HG02678 (cell line): ENCODE measurements at regions not wholly inside any gene's neighbourhood (a gene's known extent, or its start where the extent isn't known, plus 50 kb on each side); places are given as distances from the start of the nearest gene placed in this dataset.

Experiments used
- ATAC-seq: cut with Tn5 transposase; IDR thresholded peaks from one replicate; pipeline ENCODE4 v1.9.1; 2021; ENCODE audit warnings: mild to moderate bottlenecking, moderate library complexity; ENCODE audit not compliant: unreplicated experiment

- ATAC-seq: no peak
These were observed 109.0 kb upstream of the ATP2B1 start for GRCh38 chr12:89817501-89818226.

DNA sequence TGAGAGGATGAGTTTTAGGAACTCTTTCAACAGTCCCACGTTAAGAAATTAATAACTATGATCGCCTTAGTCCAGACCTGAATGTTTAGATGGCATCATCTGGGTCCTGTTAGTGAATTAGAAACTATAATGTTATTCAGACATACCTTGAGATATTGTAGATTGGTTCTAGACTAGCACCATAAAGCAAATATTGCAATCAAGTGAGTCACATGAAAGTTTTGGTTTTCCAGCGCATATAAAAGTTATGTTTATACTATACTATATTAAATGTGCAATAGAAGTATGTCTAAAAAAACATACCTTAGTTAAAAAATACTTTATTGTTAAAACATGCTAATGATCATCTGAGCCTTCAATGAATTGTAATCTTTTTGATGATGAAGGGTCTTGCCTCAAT is 106.6 kb upstream of the ATP2B1 start:
- ATAC-seq: no peak

GRCh38 chr12:89803412-89803811 is 94.8 kb upstream of the ATP2B1 start:
- no peak for ATAC-seq

DNA sequence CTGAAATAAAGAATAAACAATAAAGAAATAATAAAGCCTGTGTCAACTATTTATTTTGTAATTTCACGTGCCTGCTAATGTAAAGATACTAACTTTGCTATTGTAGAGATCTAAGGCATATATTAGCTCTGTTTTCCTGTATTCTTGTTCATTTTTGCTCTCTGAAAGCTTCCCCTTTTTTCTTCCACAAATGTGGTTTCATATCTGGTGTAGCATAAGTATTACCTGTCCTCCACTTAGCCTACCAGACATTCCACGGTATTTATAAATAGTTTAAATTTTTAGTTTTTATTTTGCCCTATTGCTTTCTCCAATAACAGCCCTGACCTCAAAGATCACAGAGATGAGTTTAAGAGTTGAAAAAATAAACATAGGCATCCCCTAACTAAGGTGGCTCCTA is 92.6 kb upstream of the ATP2B1 start:
- ATAC-seq: no peak

DNA sequence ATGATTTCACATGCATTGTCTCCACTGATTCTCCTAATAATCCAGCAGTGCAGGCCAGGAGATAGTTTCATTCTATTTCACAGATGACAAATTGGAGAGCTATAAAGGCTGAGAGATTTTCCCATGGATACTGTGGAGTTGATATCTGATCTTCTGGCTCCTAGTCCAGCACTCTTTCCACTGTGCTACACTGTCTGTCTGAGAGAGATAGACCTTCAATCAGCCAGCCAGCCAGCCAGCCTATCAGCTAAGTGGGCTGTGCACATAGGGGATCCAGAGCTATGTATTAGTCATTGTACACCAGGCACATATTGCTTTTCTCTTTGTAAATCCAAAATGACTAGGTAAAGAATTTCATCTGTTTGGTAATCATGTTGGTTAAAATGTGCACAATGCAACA is 91.8 kb upstream of the ATP2B1 start:
- ATAC-seq: no peak

GRCh38 chr12:89799316-89799715 is 90.7 kb upstream of the ATP2B1 start:
- no peak for ATAC-seq

DNA sequence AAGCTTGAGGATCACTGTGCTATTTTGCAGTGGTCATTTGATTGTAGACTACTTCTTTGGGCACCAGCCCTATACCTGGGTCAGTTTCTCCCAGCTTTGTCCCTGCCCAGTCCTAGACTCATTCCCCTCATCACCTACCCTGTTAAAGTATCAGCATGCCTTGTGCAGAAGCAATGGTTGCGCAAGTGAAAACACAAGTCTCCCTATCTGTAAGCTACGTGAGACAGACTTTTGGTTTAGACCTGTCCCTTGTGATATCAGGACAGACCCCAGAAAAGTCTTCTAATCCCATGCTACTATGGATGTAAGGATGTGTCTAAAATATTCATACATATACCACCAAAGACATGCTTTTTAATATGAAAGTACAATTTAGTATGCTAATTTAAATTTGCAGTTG is 88.8 kb upstream of the ATP2B1 start:
- no peak for ATAC-seq

- no peak for ATAC-seq
These were observed 88.3 kb upstream of the ATP2B1 start for GRCh38 chr12:89796798-89797382.

DNA sequence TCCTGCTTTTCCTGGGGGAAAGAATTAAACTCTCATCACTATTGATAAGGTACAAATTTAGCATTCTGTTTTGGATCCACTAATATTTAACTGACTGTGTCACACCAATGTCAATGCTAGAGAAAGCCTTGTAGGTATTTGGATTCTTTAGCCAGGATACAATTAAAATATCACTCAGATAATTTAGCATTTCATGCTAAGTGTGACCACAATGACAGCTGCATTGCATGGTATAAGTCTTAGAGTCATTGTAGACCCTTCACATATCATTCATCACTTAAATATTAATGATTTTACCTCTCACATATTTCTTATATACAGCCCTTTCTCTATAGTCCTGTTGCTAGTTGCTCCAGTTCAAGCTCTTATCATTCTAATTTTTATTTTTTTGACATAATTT is 85.3 kb upstream of the ATP2B1 start:
- ATAC-seq: no peak

GRCh38 chr12:89791286-89791685 is 82.6 kb upstream of the ATP2B1 start:
- no peak for ATAC-seq

- ATAC-seq: peak; percentile 93
These were observed 81.2 kb upstream of the ATP2B1 start for GRCh38 chr12:89789862-89790261.

- no peak for ATAC-seq
These were observed 79.1 kb upstream of the ATP2B1 start for GRCh38 chr12:89787763-89788162.

- ATAC-seq: no peak
These were observed 77.7 kb upstream of the ATP2B1 start for GRCh38 chr12:89786177-89786810.

- peak; percentile 69 for ATAC-seq
These were observed 74.9 kb upstream of the ATP2B1 start for GRCh38 chr12:89783359-89784060.

- ATAC-seq: no peak
These were observed 74.2 kb upstream of the ATP2B1 start for GRCh38 chr12:89782807-89783206.

DNA sequence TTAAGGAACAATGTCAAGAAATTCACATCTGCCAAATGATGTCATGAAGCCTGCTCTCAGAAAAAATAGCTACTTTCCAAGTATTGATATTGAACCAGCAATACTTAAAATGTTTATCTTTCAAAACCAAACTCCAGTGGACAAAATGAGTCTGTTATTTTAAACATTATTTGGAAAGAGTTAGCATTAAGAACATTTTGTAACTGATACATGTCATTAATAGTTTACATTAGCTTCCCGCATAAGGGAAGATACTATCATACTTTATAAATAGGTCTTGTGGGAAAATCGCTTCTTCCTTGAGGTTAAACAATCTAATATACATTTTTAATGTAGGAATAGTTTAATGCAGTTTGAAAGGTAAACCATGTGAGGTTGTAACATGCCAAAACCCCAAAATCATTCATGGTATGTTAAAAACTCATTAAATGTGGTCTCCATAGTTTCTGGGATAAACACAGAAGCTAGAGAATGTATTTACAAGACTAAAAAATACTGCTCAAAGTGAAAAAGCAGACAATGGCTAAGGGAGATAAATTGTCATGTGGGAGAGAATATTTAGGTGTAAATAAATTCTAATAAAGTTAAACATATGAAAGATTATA is 73.4 kb upstream of the ATP2B1 start:
- no peak for ATAC-seq

DNA sequence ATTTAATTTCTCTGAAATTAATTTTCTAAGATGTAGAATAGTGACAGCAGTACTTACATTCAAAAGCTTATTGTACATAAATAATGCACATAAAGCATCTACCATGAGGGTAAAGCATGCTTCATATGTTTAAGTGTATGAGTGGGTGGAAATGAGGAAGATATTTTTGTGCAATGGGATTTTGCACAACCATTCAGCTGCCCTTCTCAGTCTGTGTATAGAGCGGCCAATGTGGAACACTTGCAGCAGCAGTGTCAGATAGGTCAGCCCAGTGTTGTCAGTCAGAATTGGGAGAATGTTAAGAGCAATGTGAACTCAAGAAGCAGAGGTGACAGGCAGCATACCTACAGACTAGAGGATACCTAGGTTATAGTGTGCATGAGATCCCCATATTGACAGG is 72.5 kb upstream of the ATP2B1 start:
- ATAC-seq: no peak

- no peak for ATAC-seq
These were observed 70.5 kb upstream of the ATP2B1 start for GRCh38 chr12:89779090-89779489.

- no peak for ATAC-seq
These were observed 69.2 kb upstream of the ATP2B1 start for GRCh38 chr12:89777733-89778379.

DNA sequence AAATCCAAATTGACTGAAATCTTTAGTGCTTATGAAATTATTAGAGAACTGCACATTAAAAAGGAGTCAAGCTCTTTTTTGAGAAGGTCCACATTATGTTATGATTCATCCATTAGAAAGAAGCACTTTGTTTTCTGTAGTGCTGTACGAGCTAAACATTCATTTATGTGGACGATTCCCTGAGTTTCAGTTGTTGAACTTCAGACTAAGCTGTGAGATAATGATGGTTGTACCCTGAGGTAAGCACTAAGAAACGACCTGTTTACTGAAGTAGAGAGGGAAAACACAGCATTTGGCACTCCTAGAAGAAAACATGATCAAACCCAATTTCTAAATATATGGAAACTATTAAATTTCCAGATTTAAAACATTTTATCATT is 67.3 kb upstream of the ATP2B1 start:
- ATAC-seq: no peak
